ENCODE measurements at regions not wholly inside any gene's neighbourhood (a gene's known extent, or its start where the extent isn't known, plus 50 kb on each side); places are given as distances from the start of the nearest gene placed in this dataset.

- H4K20me1 ChIP-seq (ENCODE audit: insufficient read depth): no peaks in the 10 kb centered on the region
- H3K9me2 ChIP-seq (ENCODE audit: insufficient read depth, low read length): no peaks in the 10 kb centered on the region
- H3K4me2 ChIP-seq (ENCODE audit: low read length): no peak overlapping the region
- no peaks in the 10 kb centered on the region for H3K36me3 ChIP-seq (ENCODE audit: insufficient read depth, low read length)
- no peaks in the 10 kb centered on the region for H3K27me3 ChIP-seq (ENCODE audit: insufficient read depth, low read depth, low read length)
- TF ChIP-seq CTCF (IDR thresholded peaks at IDR 0.05; ENCODE audit: poor library complexity, severe bottlenecking): no peak
- TF ChIP-seq REST (IDR thresholded peaks at IDR 0.05; ENCODE audit: borderline replicate concordance): no peak
- no peak for TF ChIP-seq POLR2AphosphoS5 (IDR thresholded peaks at IDR 0.05)
- no peak for TF ChIP-seq RAD21 (conservative IDR thresholded peaks at IDR 0.05)
- no peak for TF ChIP-seq SMC3 (conservative IDR thresholded peaks at IDR 0.05; ENCODE audit: poor library complexity)
- TF ChIP-seq EZH2 (IDR thresholded peaks at IDR 0.05; ENCODE audit: borderline replicate concordance, insufficient read depth, low read length, poor library complexity, severe bottlenecking): no peak
- no peak for TF ChIP-seq MXI1 (conservative IDR thresholded peaks at IDR 0.05; ENCODE audit: poor library complexity, severe bottlenecking)
- TF ChIP-seq TAF1 (IDR thresholded peaks at IDR 0.05; ENCODE audit: low read depth): no peak
- TF ChIP-seq EP300 (conservative IDR thresholded peaks at IDR 0.05; ENCODE audit: poor library complexity, severe bottlenecking): no peak
- no peak overlapping the region for H3K27ac ChIP-seq (ENCODE audit: low read length)
- no peak overlapping the region for H3K9ac ChIP-seq (ENCODE audit: low read length)
- H3K4me3 ChIP-seq (ENCODE audit: low read length): no peak overlapping the region
- H2AFZ ChIP-seq (ENCODE audit: low read depth, low read length): no peak overlapping the region
- peaks cover 6% of the 10 kb centered on the region for H3K9me3 ChIP-seq (ENCODE audit: low read length)
- no peaks in the 10 kb centered on the region for H3F3A ChIP-seq (ENCODE audit: insufficient read depth, low read length, poor library complexity, severe bottlenecking)
- no peaks in the 10 kb centered on the region for H3K79me2 ChIP-seq (replicated peaks; ENCODE audit: insufficient read depth, low read length)
Observed at GRCh38 chr5:142455856-142456255, 131.0 kb upstream of the SPRY4 start.

GRCh38 chr5:142453932-142454331, 129.1 kb upstream of the SPRY4 start:
- Histone ChIP-seq H3K9ac (ENCODE audit: low read length) (no peak overlapping the region), H3K4me2 (ENCODE audit: low read length) (no peak overlapping the region)
- TF ChIP-seq EP300 (conservative IDR thresholded peaks at IDR 0.05; ENCODE audit: poor library complexity, severe bottlenecking) (no peak), EZH2 (IDR thresholded peaks at IDR 0.05; ENCODE audit: borderline replicate concordance, insufficient read depth, low read length, poor library complexity, severe bottlenecking) (no peak), TAF1 (IDR thresholded peaks at IDR 0.05; ENCODE audit: low read depth) (no peak), SMC3 (conservative IDR thresholded peaks at IDR 0.05; ENCODE audit: poor library complexity) (no peak), POLR2AphosphoS5 (IDR thresholded peaks at IDR 0.05) (no peak), RAD21 (conservative IDR thresholded peaks at IDR 0.05) (no peak), REST (IDR thresholded peaks at IDR 0.05; ENCODE audit: borderline replicate concordance) (no peak)

More at GRCh38 chr5:142453932-142454331, 129.1 kb upstream of the SPRY4 start:
- Histone ChIP-seq H3K27me3 (ENCODE audit: insufficient read depth, low read depth, low read length) (no peaks in the 10 kb centered on the region), H3K36me3 (ENCODE audit: insufficient read depth, low read length) (no peaks in the 10 kb centered on the region), H3K4me3 (ENCODE audit: low read length) (no peak overlapping the region), H3F3A (ENCODE audit: insufficient read depth, low read length, poor library complexity, severe bottlenecking) (no peaks in the 10 kb centered on the region), H3K9me2 (ENCODE audit: insufficient read depth, low read length) (no peaks in the 10 kb centered on the region), H4K20me1 (ENCODE audit: insufficient read depth) (no peaks in the 10 kb centered on the region), H3K79me2 (replicated peaks; ENCODE audit: insufficient read depth, low read length) (no peaks in the 10 kb centered on the region), H3K27ac (ENCODE audit: low read length) (no peak overlapping the region), H2AFZ (ENCODE audit: low read depth, low read length) (no peak overlapping the region), H3K9me3 (ENCODE audit: low read length) (peaks cover 6% of the 10 kb centered on the region)

All from neural cell (in vitro differentiated cells).